ENCODE measurements at regions not wholly inside any gene's neighbourhood (a gene's known extent, or its start where the extent isn't known, plus 50 kb on each side); places are given as distances from the start of the nearest gene placed in this dataset.

DNA sequence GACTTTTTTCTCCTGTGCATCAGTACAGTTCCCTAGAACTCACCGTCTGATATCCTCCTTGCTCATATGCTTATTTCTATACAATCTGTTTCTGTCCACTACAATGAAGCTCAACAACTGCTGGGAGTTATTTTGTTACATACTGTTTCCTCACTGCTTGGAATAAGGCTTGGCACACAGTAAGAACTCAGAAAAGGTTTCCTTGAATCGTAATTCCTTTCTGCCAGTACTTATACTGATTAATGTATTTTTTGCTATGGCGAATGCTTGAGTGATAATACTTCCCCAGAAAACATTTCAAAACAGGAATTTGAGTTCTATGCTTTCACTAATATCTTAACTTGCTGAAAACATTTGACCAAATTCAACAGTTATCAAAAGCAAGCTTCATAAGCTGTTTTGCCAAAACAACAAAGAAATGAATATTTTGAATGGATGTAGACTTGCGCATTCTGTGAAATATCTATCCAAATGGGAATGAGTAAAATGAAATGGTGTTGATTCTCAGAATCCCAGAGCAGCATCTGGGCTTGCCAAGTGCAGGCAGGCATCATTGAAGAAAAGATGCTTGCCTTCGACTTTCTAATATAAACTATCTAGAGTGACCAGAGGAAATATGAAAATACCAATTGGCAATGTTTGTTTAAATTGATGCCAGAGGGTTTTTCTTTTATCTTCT is 286.3 kb downstream of the RAP2B start:
- TF ChIP-seq POLR2A (IDR thresholded peaks at IDR 0.05; ENCODE audit: low read depth, low read length) (no peak), POLR2AphosphoS5 (IDR thresholded peaks at IDR 0.05; ENCODE audit: low read depth, low read length) (no peak), TAF1 (IDR thresholded peaks at IDR 0.05; ENCODE audit: borderline replicate concordance, low read depth, low read length) (no peak)
